ENCODE measurements at regions not wholly inside any gene's neighbourhood (a gene's known extent, or its start where the extent isn't known, plus 50 kb on each side); places are given as distances from the start of the nearest gene placed in this dataset.

DNA sequence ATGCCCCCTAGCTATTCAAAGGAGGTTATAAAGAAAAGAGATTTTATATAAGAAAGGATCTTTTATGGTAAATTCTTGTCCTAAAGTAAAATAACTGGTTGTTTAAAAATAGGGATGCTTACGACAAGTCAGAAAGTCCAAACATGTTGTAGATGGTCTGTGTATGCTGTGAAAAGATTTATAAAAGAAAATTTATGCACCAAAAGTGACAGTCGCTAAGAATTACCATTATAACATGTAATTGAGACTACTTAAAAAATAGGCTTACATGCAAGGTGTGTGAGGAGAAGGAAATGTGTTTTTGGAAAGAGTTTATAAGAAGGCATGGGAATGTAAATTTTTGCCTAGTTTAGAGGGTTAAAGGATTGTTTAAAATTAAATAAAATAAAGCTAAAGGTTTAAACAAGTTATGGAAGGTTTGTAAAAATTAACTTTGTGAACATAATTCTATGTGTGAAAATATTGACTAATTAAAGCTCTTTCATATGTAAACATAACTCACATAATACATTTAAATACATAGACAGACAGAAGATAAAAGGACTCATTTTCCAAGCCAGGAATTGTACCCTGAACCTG lies 118.5 kb downstream of the LYZL1 start:
- DNase-seq (no peak), ATAC-seq (no peak)
- Mint-ChIP-seq H3K4me1 (peaks cover 25% of the 10 kb centered on the region), H3K27me3 (no peaks in the 10 kb centered on the region), H3K9me3 (ENCODE audit: low read depth) (peaks cover 5% of the 10 kb centered on the region), H3K4me3 (no peak overlapping the region), H3K36me3 (ENCODE audit: low read depth) (peaks cover 1% of the 10 kb centered on the region), H3K27ac (no peak overlapping the region)
- CTCF ChIA-PET = interaction anchor here (1.0 to 3.1 kb wide), 4 partner anchors 9 to 110 kb away, joined by 4 to 21 read pairs (median 6); no protein-coding TSS in a partner anchor
- POLR2A ChIA-PET = no interaction called here
- intact Hi-C loops (cut with DNase I, micrococcal nuclease) = no loop called here
